Calu3 (cell line): ENCODE measurements at regions not wholly inside any gene's neighbourhood (a gene's known extent, or its start where the extent isn't known, plus 50 kb on each side); places are given as distances from the start of the nearest gene placed in this dataset.

Experiments used
- BruUV-seq: library from RNA; stranded (reverse); fragments of 400-500 nt; replicated peaks from 2 replicates; lab custom pipeline; 2021; lab: Mats Ljungman, UMichigan
- CTCF ChIA-PET: fragments of 300-600 bp; sonication (Branson Sonifier 250); formaldehyde crosslinking; loops from one replicate; lab custom pipeline; 2022; ENCODE audit warnings: antibody characterized with exemption; lab: Charles Lee
- DNase-seq: peaks from one replicate; pipeline ENCODE4 v3.0.0; 2022
- H3K27ac Mint-ChIP-seq: one replicate; pipeline ENCODE4 v1.8.0; 2022; ENCODE audit warnings: mixed read lengths; ENCODE audit not compliant: unreplicated experiment
- H3K27me3 Mint-ChIP-seq: one replicate; pipeline ENCODE4 v1.8.0; 2022; ENCODE audit warnings: mixed read lengths; ENCODE audit not compliant: unreplicated experiment
- H3K36me3 Mint-ChIP-seq: one replicate; pipeline ENCODE4 v1.8.0; 2022; ENCODE audit warnings: mild to moderate bottlenecking, moderate library complexity, mixed read lengths; ENCODE audit not compliant: insufficient read depth, unreplicated experiment
- H3K4me1 Mint-ChIP-seq: one replicate; pipeline ENCODE4 v1.8.0; 2022; ENCODE audit warnings: mild to moderate bottlenecking, low read depth, mixed read lengths; ENCODE audit not compliant: unreplicated experiment
- H3K4me3 Mint-ChIP-seq: one replicate; pipeline ENCODE4 v1.8.0; 2022; ENCODE audit warnings: mild to moderate bottlenecking, low read depth, moderate library complexity, mixed read lengths; ENCODE audit not compliant: unreplicated experiment
- H3K9me3 Mint-ChIP-seq: one replicate; pipeline ENCODE4 v1.8.0; 2022; ENCODE audit warnings: low read depth, mixed read lengths; ENCODE audit not compliant: unreplicated experiment
- intact Hi-C: fragments of 100-400 bp; cut with micrococcal nuclease; formaldehyde crosslinking; loops from one replicate; pipeline ENCODE4 v1.10.0; 2022; ENCODE audit not compliant: unreplicated experiment
- TF ChIP-seq, protein P1 (sequence below): fragments of 200-600 bp; IDR thresholded peaks from one replicate; pipeline ENCODE4 v1.8.0; 2022; ENCODE audit warnings: antibody characterized with exemption; ENCODE audit not compliant: unreplicated experiment

DNA sequence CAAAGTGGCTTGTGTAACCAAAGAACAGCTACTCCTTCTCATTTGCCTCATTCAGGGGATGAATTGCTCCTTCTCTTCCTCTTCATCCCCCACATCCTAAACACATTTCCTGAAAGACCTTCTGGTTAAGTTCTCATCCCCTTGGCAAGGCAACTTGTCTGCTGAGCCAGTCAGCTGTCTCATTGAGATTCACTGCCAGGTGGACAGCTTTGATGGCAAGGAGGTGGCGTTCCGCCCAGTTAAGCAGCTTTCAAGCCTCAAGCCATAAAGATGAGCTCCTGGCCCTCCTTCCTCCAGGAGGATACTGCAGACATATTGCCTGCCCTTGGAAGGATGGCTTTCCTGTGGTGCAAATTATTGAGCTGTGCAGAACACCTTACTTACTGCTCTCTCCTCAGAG, 448.6 kb upstream of the MPDZ start:
- CTCF ChIA-PET, result interaction anchor here (0.6 kb wide), 1 partner anchor 804 kb away, joined by 3 read pairs; no protein-coding TSS in a partner anchor
- Mint-ChIP-seq H3K4me3 (no peak overlapping the region), H3K4me1 (no peaks in the 10 kb centered on the region), H3K27ac (no peak overlapping the region), H3K36me3 (no peaks in the 10 kb centered on the region), H3K9me3 (peaks cover 2% of the 10 kb centered on the region), H3K27me3 (peaks cover 32% of the 10 kb centered on the region)
- BruUV-seq, result no TSS peak
- DNase-seq, result no peak
- intact Hi-C loops, result no loop called here
- TF ChIP-seq, protein P1, sequence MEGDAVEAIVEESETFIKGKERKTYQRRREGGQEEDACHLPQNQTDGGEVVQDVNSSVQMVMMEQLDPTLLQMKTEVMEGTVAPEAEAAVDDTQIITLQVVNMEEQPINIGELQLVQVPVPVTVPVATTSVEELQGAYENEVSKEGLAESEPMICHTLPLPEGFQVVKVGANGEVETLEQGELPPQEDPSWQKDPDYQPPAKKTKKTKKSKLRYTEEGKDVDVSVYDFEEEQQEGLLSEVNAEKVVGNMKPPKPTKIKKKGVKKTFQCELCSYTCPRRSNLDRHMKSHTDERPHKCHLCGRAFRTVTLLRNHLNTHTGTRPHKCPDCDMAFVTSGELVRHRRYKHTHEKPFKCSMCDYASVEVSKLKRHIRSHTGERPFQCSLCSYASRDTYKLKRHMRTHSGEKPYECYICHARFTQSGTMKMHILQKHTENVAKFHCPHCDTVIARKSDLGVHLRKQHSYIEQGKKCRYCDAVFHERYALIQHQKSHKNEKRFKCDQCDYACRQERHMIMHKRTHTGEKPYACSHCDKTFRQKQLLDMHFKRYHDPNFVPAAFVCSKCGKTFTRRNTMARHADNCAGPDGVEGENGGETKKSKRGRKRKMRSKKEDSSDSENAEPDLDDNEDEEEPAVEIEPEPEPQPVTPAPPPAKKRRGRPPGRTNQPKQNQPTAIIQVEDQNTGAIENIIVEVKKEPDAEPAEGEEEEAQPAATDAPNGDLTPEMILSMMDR, result no peak

DNA sequence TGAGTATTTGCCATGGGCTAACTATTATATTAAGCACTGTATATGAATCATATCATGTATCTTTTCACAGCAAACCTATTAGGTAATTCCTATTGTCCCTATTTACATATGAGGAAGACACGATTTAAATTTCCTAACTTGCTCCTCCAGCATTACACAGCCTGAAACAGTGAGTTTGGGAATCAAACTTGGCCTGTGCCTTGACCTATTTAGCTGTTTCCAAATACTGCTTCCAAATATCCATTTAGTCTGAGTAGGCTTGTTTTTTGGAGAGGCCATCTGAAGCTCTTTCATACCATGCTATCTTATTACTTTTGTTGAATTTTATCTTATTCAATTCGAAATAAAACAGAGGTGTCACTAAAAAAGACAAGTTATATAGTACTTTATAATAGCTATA, 447.3 kb upstream of the MPDZ start:
- no peak overlapping the region for H3K27ac Mint-ChIP-seq
- no peak overlapping the region for H3K4me3 Mint-ChIP-seq
- CTCF ChIA-PET, result no interaction called here
- TF ChIP-seq, protein P1, result no peak
- BruUV-seq, result no TSS peak
- peaks cover 2% of the 10 kb centered on the region for H3K9me3 Mint-ChIP-seq
- H3K4me1 Mint-ChIP-seq, result no peaks in the 10 kb centered on the region
- DNase-seq, result no peak
- peaks cover 24% of the 10 kb centered on the region for H3K27me3 Mint-ChIP-seq
- no peaks in the 10 kb centered on the region for H3K36me3 Mint-ChIP-seq
- intact Hi-C loops, result no loop called here

DNA sequence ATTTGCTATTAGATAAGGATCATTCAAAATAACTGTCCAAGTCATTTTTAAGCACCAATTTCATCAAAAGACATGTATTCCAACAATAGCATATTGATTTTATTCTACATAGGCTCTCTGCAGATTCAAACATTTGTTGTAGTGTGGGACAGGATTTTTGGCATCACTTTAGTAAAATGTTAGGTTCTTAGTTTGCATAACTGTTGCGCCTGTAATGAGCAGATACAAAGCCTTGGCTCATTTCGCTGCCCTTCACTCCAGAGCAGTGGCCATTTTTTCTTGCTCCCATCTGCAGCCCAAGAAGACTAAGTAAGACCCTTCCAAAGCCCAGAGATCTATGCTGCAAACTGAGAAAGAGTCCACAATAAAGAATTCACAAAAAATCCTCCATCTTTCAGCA, 446.0 kb upstream of the MPDZ start:
- intact Hi-C loops, result no loop called here
- H3K27ac Mint-ChIP-seq, result no peak overlapping the region

DNA sequence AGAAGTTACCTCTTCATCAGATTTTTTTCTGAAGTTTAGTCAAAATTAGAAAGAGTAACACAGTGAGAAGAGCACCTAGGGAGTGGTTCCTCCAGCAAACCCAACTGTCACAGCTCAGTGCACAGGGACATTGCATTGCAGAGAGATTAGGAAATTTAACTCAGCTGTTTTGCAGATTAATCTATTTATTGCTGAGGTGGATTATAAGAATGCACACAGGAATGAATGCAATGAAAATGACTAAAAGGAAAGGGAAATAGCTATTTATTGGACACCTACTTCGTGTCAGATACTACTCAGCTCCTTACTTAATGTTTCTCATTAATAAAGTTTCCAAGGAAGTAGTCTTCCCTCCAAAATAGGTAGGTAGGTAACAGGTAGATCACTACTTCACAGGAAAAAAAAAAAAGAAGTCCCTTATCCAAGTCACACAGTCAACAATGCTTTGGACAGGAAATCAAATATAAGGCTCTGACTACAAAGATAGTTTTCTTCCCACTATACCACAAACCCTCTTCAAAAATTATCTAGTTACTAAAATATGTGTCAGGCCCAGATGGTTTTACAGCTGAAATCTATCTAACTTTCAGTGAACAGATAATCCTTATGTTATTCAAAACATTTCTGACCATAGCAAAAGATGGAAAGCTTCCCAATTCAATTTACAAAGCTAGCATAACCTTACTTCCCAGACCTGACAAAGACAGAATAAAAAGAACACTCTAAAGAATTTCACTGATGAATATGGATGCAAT, 442.2 kb upstream of the MPDZ start:
- no TSS peak for BruUV-seq
- Mint-ChIP-seq H3K27ac (no peak overlapping the region), H3K36me3 (no peaks in the 10 kb centered on the region), H3K4me3 (no peak overlapping the region), H3K4me1 (no peaks in the 10 kb centered on the region), H3K9me3 (peaks cover 2% of the 10 kb centered on the region), H3K27me3 (no peaks in the 10 kb centered on the region)
- TF ChIP-seq, protein P1, result no peak
- DNase-seq, result no peak
- CTCF ChIA-PET, result no interaction called here
- intact Hi-C loops, result no loop called here

More for the DNA sequence above, 446.0 kb upstream of the MPDZ start:
- Mint-ChIP-seq H3K4me3 (no peak overlapping the region), H3K9me3 (peaks cover 2% of the 10 kb centered on the region), H3K36me3 (no peaks in the 10 kb centered on the region), H3K4me1 (no peaks in the 10 kb centered on the region), H3K27me3 (peaks cover 13% of the 10 kb centered on the region)
- DNase-seq, result no peak
- BruUV-seq, result no TSS peak
- TF ChIP-seq, protein P1, result no peak
- CTCF ChIA-PET, result no interaction called here
